PC-9 (cell line): ENCODE measurements at regions not wholly inside any gene's neighbourhood (a gene's known extent, or its start where the extent isn't known, plus 50 kb on each side); places are given as distances from the start of the nearest gene placed in this dataset.

Experiments
- BruUV-seq: library from RNA; stranded (reverse); fragments of 400-500 nt; replicated peaks from 2 replicates; lab custom pipeline; 2021; lab: Mats Ljungman, UMichigan
- CTCF ChIA-PET: fragments of 300-600 bp; sonication (Branson Sonifier 250); formaldehyde crosslinking; loops from one replicate; lab custom pipeline; 2022; ENCODE audit warnings: antibody characterized with exemption; lab: Charles Lee
- POLR2A ChIA-PET: fragments of 300-600 bp; sonication (Branson Sonifier 250); formaldehyde crosslinking; loops from one replicate; lab custom pipeline; 2022; ENCODE audit warnings: antibody characterized with exemption; ENCODE audit not compliant: unreplicated experiment; lab: Charles Lee
- DNase-seq, 2 experiments: peaks; one replicate each; pipeline versions ENCODE4 v3.0.0 to v3.0.0-alpha.2; 2015 to 2022; ENCODE audit warnings: mixed read lengths in 1 of 2
- H2AFZ ChIP-seq: fragments of 200-600 bp; sonication (generic); 2 replicates; pipeline ENCODE4 v1.8.1; 2017; ENCODE audit warnings: antibody characterized with exemption
- H3F3A ChIP-seq: fragments of 200-600 bp; sonication (generic); 2 replicates; pipeline ENCODE4 v1.8.1; 2017; ENCODE audit warnings: antibody characterized with exemption, mild to moderate bottlenecking, low read depth; ENCODE audit not compliant: insufficient read depth
- H3K27ac ChIP-seq: fragments of 200-600 bp; sonication (generic); 2 replicates; pipeline ENCODE4 v1.6.1; 2016; ENCODE audit warnings: mixed run types
- H3K27me3 ChIP-seq: fragments of 200-600 bp; sonication (generic); 2 replicates; pipeline ENCODE4 v1.6.1; 2016; ENCODE audit warnings: low read depth, mixed run types; ENCODE audit not compliant: insufficient read depth
- H3K36me3 ChIP-seq: fragments of 200-600 bp; sonication (generic); 2 replicates; pipeline ENCODE4 v1.6.1; 2016; ENCODE audit warnings: low read depth, mixed run types
- H3K4me1 ChIP-seq: fragments of 200-600 bp; sonication (generic); replicated peaks from 2 replicates; pipeline ENCODE4 v1.6.1; 2016; ENCODE audit warnings: mixed run types; ENCODE audit not compliant: insufficient read depth
- H3K4me2 ChIP-seq: fragments of 200-600 bp; sonication (generic); 2 replicates; pipeline ENCODE4 v1.6.1; 2017; ENCODE audit warnings: mixed run types
- H3K4me3 ChIP-seq: fragments of 200-600 bp; sonication (generic); 2 replicates; pipeline ENCODE4 v1.6.1; 2016; ENCODE audit warnings: mixed run types
- H3K79me2 ChIP-seq: fragments of 200-600 bp; sonication (generic); 2 replicates; pipeline ENCODE4 v1.6.1; 2017; ENCODE audit warnings: low read depth, mixed run types
- H3K9me2 ChIP-seq: fragments of 200-600 bp; sonication (generic); 2 replicates; pipeline ENCODE4 v1.8.1; 2017; ENCODE audit warnings: mild to moderate bottlenecking; ENCODE audit not compliant: insufficient read depth
- H3K9me3 ChIP-seq: fragments of 200-600 bp; sonication (generic); 2 replicates; pipeline ENCODE4 v1.8.1; 2016; ENCODE audit warnings: low read depth; ENCODE audit not compliant: insufficient read depth
- H4K20me1 ChIP-seq: fragments of 200-600 bp; sonication (generic); 2 replicates; pipeline ENCODE4 v1.8.1; 2017; ENCODE audit not compliant: insufficient read depth
- CTCF ChIP-seq: fragments of 200-600 bp; sonication (generic); conservative IDR thresholded peaks from 2 replicates; pipeline ENCODE4 v1.6.1; 2017; ENCODE audit warnings: mixed run types, antibody characterized with exemption, mild to moderate bottlenecking, moderate library complexity
- EZH2 ChIP-seq: fragments of 200-600 bp; sonication (generic); IDR thresholded peaks from 2 replicates; pipeline ENCODE4 v1.8.0; 2017; ENCODE audit warnings: antibody characterized with exemption, low read depth
- intact Hi-C: fragments of 100-400 bp; cut with micrococcal nuclease; formaldehyde crosslinking; loops from one replicate; pipeline ENCODE4 v1.10.0; 2022; ENCODE audit not compliant: unreplicated experiment

- intact Hi-C loops: no loop called here
- H3F3A ChIP-seq: no peaks in the 10 kb centered on the region
- no peak overlapping the region for H3K4me2 ChIP-seq
- TF ChIP-seq EZH2 (no peak), CTCF (no peak)
- H4K20me1 ChIP-seq: no peaks in the 10 kb centered on the region; the same call in 1 of the 2 replicates
- H3K9me2 ChIP-seq: no peaks in the 10 kb centered on the region; the same call in 1 of the 2 replicates
- ChIA-PET POLR2A (no interaction called here), CTCF (no interaction called here)
- H3K27ac ChIP-seq: no peak overlapping the region
- H3K36me3 ChIP-seq: no peaks in the 10 kb centered on the region
- H3K4me3 ChIP-seq: no peak overlapping the region
- no peaks in the 10 kb centered on the region for H3K9me3 ChIP-seq
- H3K27me3 ChIP-seq: no peaks in the 10 kb centered on the region
- no peaks in the 10 kb centered on the region for H3K4me1 ChIP-seq
- H3K79me2 ChIP-seq: no peaks in the 10 kb centered on the region
- no peak overlapping the region for H2AFZ ChIP-seq
- BruUV-seq: no TSS peak
- no peak for DNase-seq
Observed at GRCh38 chr6:97406633-97407032, 123.6 kb upstream of the MMS22L start.

- DNase-seq: no peak
- Histone ChIP-seq H3K36me3 (no peaks in the 10 kb centered on the region), H3K9me2 (no peaks in the 10 kb centered on the region; the same call in 1 of the 2 replicates), H3K79me2 (no peaks in the 10 kb centered on the region), H2AFZ (no peak overlapping the region), H3K27ac (no peak overlapping the region), H3K4me3 (no peak overlapping the region), H3K9me3 (no peaks in the 10 kb centered on the region), H3F3A (no peaks in the 10 kb centered on the region), H3K27me3 (no peaks in the 10 kb centered on the region), H4K20me1 (no peaks in the 10 kb centered on the region), H3K4me1 (no peaks in the 10 kb centered on the region), H3K4me2 (no peak overlapping the region)
- ChIA-PET CTCF (no interaction called here), POLR2A (no interaction called here)
- intact Hi-C loops: no loop called here
- TF ChIP-seq CTCF: no peak
- no peak for TF ChIP-seq EZH2
- BruUV-seq: no TSS peak
Observed at GRCh38 chr6:97411610-97412009, 128.6 kb upstream of the MMS22L start.

GRCh38 chr6:97412511-97412910 lies 129.5 kb upstream of the MMS22L start:
- TF ChIP-seq CTCF (no peak), EZH2 (no peak)
- no TSS peak for BruUV-seq
- DNase-seq: no peak
- Histone ChIP-seq H2AFZ (no peak overlapping the region), H3K4me3 (no peak overlapping the region), H3K27me3 (no peaks in the 10 kb centered on the region), H3K4me1 (no peaks in the 10 kb centered on the region), H3K4me2 (no peak overlapping the region), H3K27ac (no peak overlapping the region), H3F3A (no peaks in the 10 kb centered on the region), H3K36me3 (no peaks in the 10 kb centered on the region), H3K9me3 (no peaks in the 10 kb centered on the region), H3K9me2 (no peaks in the 10 kb centered on the region; the same call in 1 of the 2 replicates), H4K20me1 (no peaks in the 10 kb centered on the region), H3K79me2 (no peaks in the 10 kb centered on the region)
- intact Hi-C loops: no loop called here
- ChIA-PET CTCF (no interaction called here), POLR2A (no interaction called here)
